Glomerular endothelial cell (primary cell): ENCODE measurements at regions not wholly inside any gene's neighbourhood (a gene's known extent, or its start where the extent isn't known, plus 50 kb on each side); places are given as distances from the start of the nearest gene placed in this dataset.
"Not testable (repeated sequence)": the region's sequence is repeated elsewhere in the genome, so short reads cannot be mapped to it uniquely, and the experiment has no call there.

Source experiments
- DNase-seq: peaks from one replicate; pipeline ENCODE4 v3.0.0-alpha.2; 2011; ENCODE audit warnings: low read depth, low spot score; ENCODE audit errors: extremely low read depth

DNA sequence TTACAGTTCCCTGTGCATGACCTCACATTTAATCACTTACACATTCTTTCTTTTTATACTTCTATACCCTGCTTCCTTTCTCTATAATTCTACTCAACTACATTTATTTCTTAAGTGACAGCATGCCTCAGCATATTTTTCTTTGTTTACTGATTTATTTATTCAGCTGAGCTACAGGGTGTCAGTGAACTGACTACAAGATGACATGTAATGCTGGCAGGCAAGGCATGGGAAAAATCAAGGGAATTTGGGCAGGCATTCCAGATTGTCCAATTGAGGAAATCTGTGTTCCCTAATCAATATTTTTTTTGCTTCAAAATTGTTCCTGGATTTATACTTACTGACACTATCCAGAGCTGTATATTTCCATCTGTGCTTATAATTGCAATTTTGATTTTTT is 875.5 kb downstream of the C4orf33 start:
- DNase-seq = no peak

DNA sequence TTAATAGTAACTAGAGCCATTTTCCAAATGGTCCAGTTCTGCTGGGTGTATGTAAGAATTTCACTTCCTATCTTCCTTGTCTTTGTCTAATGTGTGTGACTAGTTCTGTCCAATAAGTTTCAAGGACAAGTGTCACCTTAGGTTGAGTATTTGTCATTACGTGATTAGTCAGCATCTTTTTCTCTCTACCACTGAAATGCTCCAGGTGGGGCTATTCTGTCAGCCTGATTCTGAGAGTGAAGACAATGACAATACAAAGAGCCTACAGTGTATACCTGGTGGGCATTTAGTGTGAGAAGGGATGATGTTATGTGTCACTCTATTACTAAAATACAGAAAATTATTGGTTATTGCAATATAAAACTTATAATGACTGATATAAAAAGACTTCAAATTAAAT is 876.3 kb downstream of the C4orf33 start:
- DNase-seq = no peak

DNA sequence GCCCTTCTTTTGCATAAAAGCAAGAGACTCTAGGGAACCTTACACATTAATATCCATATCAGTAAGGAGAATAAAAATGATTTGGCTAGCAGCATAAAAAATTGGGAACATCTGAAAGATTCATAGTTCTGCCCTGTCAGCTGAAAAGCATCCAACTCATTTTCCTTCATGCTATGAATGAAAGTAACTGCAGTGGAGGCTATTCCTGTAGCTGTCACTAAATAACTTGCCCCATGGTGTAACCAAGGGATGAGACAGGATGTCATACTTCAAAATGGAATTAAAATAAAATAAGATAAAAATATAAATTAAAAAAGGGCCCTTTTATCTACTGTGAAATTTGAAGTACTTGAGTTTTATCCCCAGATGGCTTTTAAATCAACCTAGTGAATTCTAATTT is 878.8 kb downstream of the C4orf33 start:
- DNase-seq = no peak

DNA sequence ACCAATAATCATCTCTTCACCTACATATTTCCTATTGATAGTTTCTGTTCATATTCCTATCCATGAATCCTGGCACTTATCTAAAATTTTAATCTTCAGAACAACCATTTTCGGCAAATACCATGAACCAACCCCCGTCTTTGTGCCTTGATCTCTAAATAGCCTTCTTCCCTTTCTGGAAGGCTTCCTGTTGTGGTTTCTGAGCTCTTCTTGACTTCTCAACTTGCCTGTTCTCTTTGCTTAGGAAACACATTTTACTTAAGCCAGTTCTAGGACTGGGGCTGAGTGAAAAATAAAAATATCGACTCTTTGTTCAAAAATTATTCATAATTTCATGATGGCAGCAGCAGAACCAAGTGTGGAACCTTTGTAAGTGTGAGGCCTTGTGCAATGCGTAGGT is 882.4 kb downstream of the C4orf33 start:
- no peak for DNase-seq

DNA sequence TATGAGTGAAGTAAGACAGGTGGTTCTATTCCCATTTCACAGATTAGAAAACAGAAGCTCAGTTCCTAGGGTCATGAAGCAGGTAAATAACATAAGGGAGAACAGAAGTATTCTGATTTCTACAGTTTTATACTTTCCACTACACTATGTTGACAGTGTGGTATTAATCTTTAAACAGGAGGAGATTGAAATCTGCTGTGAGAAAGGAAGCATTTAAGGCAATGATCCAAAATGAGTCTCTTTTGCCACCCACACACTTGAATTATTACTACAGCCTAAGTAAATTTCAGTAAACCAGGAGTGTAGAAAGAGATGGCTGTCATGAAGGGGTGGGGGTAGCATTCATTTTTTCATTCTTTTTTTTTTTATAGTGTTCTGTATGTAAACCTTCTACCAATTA is 893.0 kb downstream of the C4orf33 start:
- DNase-seq = no peak

DNA sequence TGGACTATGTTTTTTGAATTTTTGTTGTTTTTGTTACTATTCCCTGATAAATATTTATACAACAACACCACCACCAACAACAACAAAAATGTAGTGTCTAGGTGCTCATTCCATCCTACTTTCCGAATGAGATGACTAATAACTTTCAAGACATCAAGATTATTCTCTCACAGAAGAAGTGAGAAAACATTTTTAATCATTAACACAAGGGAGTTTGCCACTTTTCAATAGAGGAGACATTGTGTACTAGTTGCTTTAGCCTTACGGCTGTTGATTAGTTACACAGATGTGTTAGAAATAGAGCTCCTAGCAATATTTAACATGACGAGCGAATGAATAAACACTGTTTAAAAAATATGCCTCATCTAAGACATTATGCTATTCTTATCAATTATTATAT is 898.8 kb downstream of the C4orf33 start:
- no peak for DNase-seq

DNA sequence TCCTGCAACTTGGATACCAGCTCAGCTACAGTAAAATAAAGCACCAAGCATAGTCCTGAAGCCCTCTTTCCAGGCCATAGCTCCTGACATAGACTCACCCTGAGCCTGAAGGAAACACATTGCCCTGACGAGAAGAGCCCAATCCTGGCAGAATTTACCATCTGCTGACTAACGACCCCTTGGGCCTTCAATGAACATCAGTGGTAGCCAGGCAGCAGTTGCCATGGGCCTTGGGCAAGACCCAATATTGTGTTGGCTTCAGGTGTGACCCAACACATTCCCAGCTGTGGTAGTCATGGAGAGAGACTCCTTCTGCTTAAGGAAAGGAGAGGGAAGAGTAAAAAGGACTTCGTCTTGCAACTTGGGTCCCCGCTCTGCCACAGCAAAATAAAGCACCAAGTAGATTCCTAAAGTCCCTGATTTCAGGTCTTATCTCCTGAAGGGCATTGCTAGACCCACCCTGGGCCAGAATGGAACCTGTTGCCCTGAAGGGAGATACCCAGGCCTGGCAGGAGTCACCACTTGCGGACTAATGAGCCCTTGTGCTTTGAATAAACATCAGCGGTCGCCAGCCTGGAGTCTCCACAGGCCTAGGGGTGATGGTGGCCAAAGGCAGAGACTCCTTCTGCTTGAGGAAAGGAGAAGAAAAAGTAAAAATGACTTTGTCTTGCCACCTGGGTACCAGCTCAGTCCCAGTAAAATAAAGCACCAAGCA is 902.6 kb downstream of the C4orf33 start:
- DNase-seq = no peak

DNA sequence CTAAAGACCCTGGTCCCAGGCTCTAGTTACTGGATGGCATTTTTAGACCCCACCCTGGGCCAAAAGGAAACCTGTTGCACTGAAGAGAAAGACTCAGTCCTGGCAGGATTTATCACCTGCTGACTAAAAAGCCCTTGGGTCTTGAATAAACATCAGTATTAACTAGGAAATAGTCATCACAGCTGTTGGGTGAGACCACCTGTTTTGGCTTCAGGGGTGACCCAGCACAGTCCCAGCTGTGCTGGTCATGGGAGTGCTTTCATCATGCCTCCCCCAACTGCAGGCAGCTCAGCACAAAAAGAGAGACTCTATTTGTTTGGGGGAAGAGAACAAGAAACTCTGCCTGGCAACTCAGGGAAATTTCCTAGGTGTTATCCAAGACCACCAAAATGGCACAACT is 903.2 kb downstream of the C4orf33 start:
- no peak for DNase-seq

DNA sequence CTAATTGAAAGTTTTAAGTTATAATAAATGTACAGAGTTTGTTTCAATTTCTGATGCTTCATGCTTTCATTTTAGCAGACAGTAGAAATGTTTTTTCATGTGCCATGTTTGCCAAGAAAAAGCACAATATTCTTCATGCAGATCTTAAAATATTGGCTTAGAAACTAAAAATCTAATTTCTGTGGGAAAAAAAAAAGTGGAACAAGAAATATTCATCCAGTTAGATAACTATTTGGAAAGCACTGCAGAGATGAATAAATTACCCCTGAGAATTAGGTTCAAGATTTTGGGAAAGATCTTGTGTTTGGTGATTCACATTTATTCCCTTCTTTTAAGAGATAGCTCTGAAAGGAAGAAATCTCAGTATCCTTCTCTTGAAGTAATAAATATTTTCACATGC is 912.5 kb downstream of the C4orf33 start:
- DNase-seq = no peak

DNA sequence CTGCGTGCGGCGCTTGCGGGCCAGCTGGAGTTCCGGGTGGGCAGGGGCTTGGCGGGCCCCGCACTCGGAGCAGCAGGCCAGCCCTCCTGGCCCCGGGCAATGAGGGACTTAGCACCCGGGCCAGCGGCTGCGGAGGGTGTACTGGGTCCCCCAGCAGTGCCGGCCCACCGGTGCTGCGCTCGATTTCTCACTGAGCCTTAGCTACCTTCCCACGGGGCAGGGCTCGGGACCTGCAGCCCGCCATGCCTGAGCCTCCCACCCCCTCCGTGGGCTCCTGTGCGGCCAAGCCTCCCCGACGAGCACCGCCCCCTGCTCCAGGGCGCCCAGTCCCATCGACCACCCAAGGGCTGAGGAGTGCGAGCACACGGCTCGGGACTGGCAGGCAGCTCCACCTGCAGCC is 916.9 kb downstream of the C4orf33 start:
- DNase-seq = not testable (repeated sequence)

DNA sequence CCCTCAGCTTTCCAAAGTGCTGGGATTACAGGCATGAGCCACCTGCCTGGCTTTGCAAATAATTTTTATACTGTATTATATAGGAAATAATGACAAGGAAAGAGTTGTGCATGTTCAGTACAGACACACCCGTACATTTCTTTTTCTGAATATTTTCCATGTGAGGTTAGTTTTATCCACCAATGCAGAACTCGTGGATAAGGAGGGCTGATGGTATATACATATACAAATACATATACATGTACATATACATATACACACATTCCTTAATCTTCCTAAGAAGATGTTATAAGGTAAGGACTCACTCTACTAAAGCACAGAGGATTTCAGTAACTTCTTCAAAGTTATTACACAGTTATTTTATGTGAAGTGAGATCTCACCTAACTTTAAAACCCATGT is 925.8 kb downstream of the C4orf33 start:
- DNase-seq = no peak

DNA sequence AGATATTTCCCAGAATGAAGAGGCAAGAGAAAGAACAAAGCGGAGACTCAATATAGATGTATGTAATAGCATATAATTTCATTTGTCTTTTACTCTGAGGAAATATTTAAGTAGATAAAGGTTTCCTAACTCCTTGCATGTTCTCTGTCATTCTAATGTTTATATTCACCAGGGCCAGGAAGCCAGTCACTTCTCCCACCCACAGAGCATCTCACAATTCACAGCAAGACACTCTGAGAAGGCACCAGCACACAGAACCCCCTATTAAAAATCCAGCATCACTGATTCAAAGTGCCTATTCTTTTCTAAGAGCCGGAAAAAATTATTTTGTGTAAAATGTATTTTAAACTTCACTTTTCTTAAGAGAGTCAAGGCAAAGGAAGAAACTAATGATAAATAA is 927.1 kb downstream of the C4orf33 start:
- no peak for DNase-seq

DNA sequence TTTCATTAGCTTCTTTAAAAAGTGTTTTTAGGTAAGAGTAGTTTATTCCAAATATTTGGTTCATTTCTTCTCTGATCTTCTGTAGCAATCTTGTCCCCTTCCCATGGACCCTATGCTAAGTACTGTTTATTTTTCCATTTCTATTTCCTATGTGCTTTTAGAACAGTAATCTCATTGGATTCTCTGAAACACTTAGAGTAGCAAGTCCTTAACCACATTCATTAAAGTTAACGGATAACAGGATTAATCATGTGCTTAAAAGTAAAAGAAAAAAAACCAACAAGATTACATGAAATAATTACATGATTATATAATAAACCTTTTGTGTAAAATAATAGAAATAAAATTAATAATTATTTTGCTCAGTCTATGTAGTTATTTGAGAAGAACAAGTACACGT is 929.7 kb downstream of the C4orf33 start:
- no peak for DNase-seq

DNA sequence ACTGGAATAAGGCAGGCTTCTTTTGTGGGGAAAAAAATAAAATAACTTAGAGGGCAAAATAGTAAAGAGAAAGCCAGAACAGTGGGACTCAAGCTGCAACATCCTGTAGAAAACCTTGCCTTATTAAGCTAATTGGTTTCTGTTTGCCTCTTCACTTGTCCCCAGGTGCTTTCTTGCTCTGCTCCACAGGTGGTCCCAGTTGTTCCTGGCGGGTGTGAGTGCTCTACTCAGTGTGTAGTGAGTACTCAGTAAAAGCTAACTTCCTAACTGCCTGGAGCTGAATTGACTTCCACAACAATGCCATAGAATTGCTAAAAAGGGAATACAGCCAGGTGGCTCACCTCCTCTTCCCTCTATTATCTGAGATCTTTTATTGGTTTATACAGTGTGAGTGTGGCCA is 930.2 kb downstream of the C4orf33 start:
- no peak for DNase-seq

DNA sequence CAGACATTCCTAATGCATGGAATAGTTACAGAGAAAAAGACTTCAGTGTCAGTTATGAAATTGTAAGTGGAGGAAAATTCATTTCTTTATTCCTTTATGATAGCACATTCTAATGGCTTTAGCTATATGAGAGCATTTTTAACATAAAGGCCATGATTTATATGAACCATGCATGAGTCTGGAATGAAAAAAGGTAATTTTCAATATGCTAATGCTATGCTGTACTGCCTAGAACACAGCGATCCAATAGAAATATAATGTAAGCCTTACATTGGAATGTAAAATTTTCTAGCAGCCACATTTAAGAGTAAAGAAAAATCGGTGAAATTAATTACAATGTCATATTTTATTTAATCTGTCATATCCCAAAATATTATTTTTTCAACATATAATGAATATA is 932.0 kb downstream of the C4orf33 start:
- DNase-seq = no peak

DNA sequence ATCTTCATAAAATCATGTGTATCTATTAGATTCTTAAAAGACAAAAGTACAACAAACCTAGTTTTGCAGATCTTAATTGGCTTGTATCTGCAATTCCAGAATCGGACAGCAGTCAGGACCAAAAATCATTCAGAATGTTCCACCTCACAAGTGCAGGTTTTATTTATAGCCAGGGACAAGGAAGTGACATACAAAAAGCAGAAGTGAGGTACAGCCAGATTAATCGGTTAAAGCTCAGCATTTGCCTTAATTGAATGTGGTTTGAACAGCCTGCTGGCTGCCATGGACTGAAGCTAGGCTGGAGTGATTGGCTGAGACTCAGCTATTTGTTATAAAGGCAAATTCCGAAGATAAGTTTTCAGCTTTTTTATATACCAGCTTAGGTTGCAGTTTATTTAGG is 932.6 kb downstream of the C4orf33 start:
- DNase-seq = no peak

DNA sequence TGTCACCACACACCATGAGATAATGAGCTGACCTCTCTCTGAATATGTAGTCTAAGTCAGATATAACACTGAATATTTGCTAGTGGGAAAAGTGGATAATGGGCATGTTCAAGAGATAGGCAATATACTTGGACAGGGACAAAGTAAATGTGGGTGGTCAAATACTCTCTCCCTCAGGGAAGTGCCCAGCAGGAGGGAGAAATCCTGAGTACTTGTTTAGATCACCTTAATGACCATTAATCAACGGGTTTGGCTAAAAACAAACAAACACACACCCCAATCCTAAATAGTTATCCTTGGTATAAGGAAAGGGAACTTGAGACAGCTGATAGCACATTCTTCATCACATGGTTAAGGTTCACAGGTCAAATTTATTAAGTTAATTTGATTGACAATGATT is 933.5 kb downstream of the C4orf33 start:
- no peak for DNase-seq

DNA sequence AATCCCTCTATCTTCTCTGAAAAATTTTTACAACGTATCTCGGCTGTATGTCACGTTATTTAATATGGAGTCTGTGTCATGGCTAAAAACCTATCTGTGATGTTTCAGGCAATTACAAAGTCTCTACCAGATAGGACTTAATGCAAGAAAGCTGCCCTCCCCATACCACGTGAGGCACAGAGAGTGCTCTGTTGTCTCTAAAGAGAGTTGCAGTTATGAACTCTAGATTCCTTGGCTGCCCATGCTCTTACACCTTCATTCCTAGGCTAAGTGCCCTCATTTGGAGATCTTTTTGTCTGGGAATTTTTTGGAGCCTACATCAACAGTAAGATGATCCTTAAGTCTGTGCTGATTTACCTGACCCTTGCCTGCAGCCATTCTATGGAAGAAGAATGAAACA is 935.9 kb downstream of the C4orf33 start:
- no peak for DNase-seq

DNA sequence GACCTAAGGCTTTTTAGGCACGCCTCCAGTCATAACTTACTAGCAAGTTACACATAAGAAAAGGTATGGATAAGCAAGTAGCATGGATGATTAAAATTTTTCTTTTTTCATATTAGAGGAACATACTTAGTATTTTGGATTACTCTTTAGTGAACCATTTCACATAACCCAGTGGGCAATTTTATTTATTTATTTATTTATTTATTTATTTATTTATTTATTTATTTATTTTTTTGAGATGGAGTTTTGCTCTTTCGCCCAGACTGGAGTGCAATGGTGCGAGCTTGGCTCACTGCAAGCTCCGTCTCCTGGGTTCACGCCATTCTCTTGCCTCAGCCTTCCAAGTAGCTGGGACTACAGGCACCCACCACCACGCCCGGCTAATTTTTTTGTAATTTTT is 937.7 kb downstream of the C4orf33 start:
- not testable (repeated sequence) for DNase-seq

DNA sequence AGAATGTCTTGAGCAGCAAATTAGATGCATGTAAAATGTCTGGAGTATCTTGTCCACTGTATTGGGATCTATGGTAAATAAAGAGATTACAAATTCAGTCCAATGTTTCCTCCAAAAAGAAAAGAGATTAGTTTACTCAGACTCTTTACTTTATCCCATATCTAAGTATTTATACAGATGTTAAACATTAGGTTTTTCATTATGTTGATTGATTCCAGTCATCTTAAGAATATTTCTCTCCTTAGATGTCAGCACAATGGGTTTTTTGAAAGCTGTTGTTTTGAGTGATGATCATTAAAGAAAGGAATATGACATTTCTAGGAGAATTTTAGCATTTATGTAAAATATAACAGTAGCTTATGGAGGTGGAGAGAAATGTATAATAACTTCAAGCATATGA is 938.9 kb downstream of the C4orf33 start:
- DNase-seq = no peak

DNA sequence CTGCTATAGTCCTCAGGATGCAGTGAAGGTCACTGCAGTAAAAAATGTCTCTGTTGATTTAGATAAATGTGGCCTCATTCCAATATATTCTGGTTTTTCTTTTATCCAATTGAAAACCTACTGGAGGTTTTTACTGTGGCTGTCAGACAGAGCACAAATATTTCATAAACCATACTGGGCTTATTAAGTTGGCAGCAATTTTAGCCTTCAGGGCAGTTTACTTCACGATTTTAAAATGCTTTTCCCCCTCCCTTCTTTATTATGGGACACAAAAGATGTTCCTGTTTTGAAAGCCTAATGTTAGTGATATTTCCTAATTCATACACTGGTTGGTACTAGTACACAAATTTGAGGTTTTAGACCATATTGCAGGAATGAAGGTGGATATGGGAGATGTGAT is 939.4 kb downstream of the C4orf33 start:
- DNase-seq = no peak

DNA sequence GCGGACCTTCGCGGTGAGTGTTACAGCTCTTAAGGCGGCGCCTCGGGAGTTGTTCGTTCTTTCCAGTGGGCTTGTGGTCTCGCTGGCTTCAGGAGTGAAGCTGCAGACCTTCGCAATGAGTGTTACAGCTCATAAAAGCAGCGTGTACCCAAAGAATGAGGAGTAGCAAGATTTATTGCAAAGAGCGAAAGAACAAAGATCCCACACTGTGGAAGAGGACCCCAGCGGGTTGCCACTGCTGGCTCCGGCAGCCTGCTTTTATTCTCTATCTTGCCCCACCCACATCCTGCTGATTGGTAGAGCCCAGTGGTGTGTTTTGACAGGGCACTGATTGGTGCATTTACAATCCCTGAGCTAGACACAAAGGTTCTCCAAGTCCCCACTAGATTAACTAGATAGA is 941.9 kb downstream of the C4orf33 start:
- not testable (repeated sequence) for DNase-seq

DNA sequence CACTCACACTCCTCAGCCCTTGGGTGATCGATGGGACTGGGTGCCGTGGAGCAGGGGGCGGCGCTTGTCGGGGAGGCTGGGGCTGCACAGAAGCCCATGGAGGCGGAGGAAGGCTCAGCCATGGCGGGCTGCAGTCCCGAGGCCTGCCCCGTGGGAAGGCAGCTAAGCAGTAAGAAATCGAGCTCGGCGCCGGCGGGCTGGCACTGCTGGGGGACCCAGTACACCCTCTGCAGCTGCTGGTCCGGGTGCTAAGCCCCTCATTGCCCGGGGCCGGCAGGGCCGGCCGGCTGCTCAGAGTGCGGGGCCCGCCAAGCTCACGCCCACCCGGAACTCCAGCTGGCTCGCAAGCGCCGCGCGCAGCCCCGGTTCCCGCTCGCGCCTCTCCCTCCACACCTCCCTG is 942.6 kb downstream of the C4orf33 start:
- not testable (repeated sequence) for DNase-seq
